Loucy (cell line): ENCODE measurements at regions not wholly inside any gene's neighbourhood (a gene's known extent, or its start where the extent isn't known, plus 50 kb on each side); places are given as distances from the start of the nearest gene placed in this dataset.

Experiments used
- EZH2phosphoT487 ChIP-seq: fragments of 200-600 bp; IDR thresholded peaks from 2 replicates; pipeline ENCODE4 v1.6.1; 2018; ENCODE audit warnings: antibody characterized with exemption, mild to moderate bottlenecking, moderate library complexity, borderline replicate concordance
- TF ChIP-seq, protein P1 (sequence below): fragments of 200-600 bp; sonication (generic); conservative IDR thresholded peaks from 2 replicates; pipeline ENCODE4 v1.5.1; 2014; ENCODE audit warnings: mild to moderate bottlenecking, antibody characterized with exemption, low read length

- TF ChIP-seq, protein P1, sequence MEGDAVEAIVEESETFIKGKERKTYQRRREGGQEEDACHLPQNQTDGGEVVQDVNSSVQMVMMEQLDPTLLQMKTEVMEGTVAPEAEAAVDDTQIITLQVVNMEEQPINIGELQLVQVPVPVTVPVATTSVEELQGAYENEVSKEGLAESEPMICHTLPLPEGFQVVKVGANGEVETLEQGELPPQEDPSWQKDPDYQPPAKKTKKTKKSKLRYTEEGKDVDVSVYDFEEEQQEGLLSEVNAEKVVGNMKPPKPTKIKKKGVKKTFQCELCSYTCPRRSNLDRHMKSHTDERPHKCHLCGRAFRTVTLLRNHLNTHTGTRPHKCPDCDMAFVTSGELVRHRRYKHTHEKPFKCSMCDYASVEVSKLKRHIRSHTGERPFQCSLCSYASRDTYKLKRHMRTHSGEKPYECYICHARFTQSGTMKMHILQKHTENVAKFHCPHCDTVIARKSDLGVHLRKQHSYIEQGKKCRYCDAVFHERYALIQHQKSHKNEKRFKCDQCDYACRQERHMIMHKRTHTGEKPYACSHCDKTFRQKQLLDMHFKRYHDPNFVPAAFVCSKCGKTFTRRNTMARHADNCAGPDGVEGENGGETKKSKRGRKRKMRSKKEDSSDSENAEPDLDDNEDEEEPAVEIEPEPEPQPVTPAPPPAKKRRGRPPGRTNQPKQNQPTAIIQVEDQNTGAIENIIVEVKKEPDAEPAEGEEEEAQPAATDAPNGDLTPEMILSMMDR: no peak
- TF ChIP-seq EZH2phosphoT487: no peak
These were observed 229.7 kb downstream of the BUD13 start for GRCh38 chr11:116543099-116543498.
